ENCODE measurements at regions not wholly inside any gene's neighbourhood (a gene's known extent, or its start where the extent isn't known, plus 50 kb on each side); places are given as distances from the start of the nearest gene placed in this dataset.

- DNase-seq (ENCODE audit: extremely low spot score) = no peak
- ChIA-PET CTCF (no interaction called here), POLR2A (no interaction called here)
- TF ChIP-seq HDGF (IDR thresholded peaks at IDR 0.05; ENCODE audit: borderline replicate concordance) = no peak
- TF ChIP-seq FOXA1 (IDR thresholded peaks at IDR 0.05) = no peak
- no peak for TF ChIP-seq CTBP1 (IDR thresholded peaks at IDR 0.05; ENCODE audit: borderline replicate concordance)
- no peak for TF ChIP-seq PKNOX1 (IDR thresholded peaks at IDR 0.05)
- no peak for TF ChIP-seq ELF4 (IDR thresholded peaks at IDR 0.05)
- no peak for TF ChIP-seq ARNT (IDR thresholded peaks at IDR 0.05)
These were observed 388.3 kb downstream of the NR4A2 start for GRCh38 chr2:155944218-155944617.

- ChIA-PET POLR2A (no interaction called here), CTCF (no interaction called here)
- no peak for TF ChIP-seq HDGF (IDR thresholded peaks at IDR 0.05; ENCODE audit: borderline replicate concordance)
- TF ChIP-seq ZNF384 (IDR thresholded peaks at IDR 0.05) = no peak
- no peak for TF ChIP-seq SUZ12 (IDR thresholded peaks at IDR 0.05)
- TF ChIP-seq FOXA1 (IDR thresholded peaks at IDR 0.05) = no peak
- TF ChIP-seq NFRKB (IDR thresholded peaks at IDR 0.05) = no peak
- no peak for TF ChIP-seq FOXK2 (IDR thresholded peaks at IDR 0.05)
- no peak for TF ChIP-seq ELF4 (IDR thresholded peaks at IDR 0.05)
- no peak for TF ChIP-seq PKNOX1 (IDR thresholded peaks at IDR 0.05)
- TF ChIP-seq BHLHE40 (IDR thresholded peaks at IDR 0.05; ENCODE audit: borderline replicate concordance) = no peak
- no peak for TF ChIP-seq L3MBTL2 (conservative IDR thresholded peaks at IDR 0.05)
- TF ChIP-seq ARNT (IDR thresholded peaks at IDR 0.05) = no peak
- TF ChIP-seq LEF1 (IDR thresholded peaks at IDR 0.05; ENCODE audit: borderline replicate concordance) = no peak
- no peak for TF ChIP-seq FOXM1 (IDR thresholded peaks at IDR 0.05; ENCODE audit: borderline replicate concordance)
- no peak for TF ChIP-seq SP1 (IDR thresholded peaks at IDR 0.05)
- TF ChIP-seq CTBP1 (IDR thresholded peaks at IDR 0.05; ENCODE audit: borderline replicate concordance) = no peak
- no peak for DNase-seq (ENCODE audit: extremely low spot score)
These were observed 402.2 kb downstream of the NR4A2 start for GRCh38 chr2:155930312-155930711.

GRCh38 chr2:155917380-155917779 lies 415.1 kb downstream of the NR4A2 start:
- no peak for DNase-seq (ENCODE audit: extremely low spot score)
- ChIA-PET POLR2A (no interaction called here), CTCF (no interaction called here)
- TF ChIP-seq SP1 (IDR thresholded peaks at IDR 0.05) = no peak
- no peak for TF ChIP-seq ELF4 (IDR thresholded peaks at IDR 0.05)
- no peak for TF ChIP-seq NFRKB (IDR thresholded peaks at IDR 0.05)
- no peak for TF ChIP-seq ARNT (IDR thresholded peaks at IDR 0.05)
- no peak for TF ChIP-seq FOXM1 (IDR thresholded peaks at IDR 0.05; ENCODE audit: borderline replicate concordance)
- no peak for TF ChIP-seq HDGF (IDR thresholded peaks at IDR 0.05; ENCODE audit: borderline replicate concordance)
- no peak for TF ChIP-seq FOXA1 (IDR thresholded peaks at IDR 0.05)
- TF ChIP-seq PKNOX1 (IDR thresholded peaks at IDR 0.05) = no peak
- TF ChIP-seq TARDBP (IDR thresholded peaks at IDR 0.05) = no peak
- TF ChIP-seq BHLHE40 (IDR thresholded peaks at IDR 0.05; ENCODE audit: borderline replicate concordance) = no peak

GRCh38 chr2:155913356-155913755 lies 419.2 kb downstream of the NR4A2 start:
- no peak for DNase-seq (ENCODE audit: extremely low spot score)
- ChIA-PET POLR2A (no interaction called here), CTCF (interaction anchor here (1.2 kb wide), 1 partner anchor 28 kb away, joined by 3 read pairs; no protein-coding TSS in a partner anchor)
- no peak for TF ChIP-seq ARNT (IDR thresholded peaks at IDR 0.05)
- no peak for TF ChIP-seq LEF1 (IDR thresholded peaks at IDR 0.05; ENCODE audit: borderline replicate concordance)

GRCh38 chr2:155908567-155908966 lies 424.0 kb downstream of the NR4A2 start:
- TF ChIP-seq HDGF (IDR thresholded peaks at IDR 0.05; ENCODE audit: borderline replicate concordance) = no peak
- TF ChIP-seq NFRKB (IDR thresholded peaks at IDR 0.05) = no peak
- no peak for TF ChIP-seq SUZ12 (IDR thresholded peaks at IDR 0.05)
- ChIA-PET POLR2A (no interaction called here), CTCF (no interaction called here)
- DNase-seq (ENCODE audit: extremely low spot score) = no peak

GRCh38 chr2:155907211-155907610 lies 425.3 kb downstream of the NR4A2 start:
- ChIA-PET POLR2A (no interaction called here), CTCF (no interaction called here)
- TF ChIP-seq TARDBP (IDR thresholded peaks at IDR 0.05) (no peak), ARNT (IDR thresholded peaks at IDR 0.05) (no peak), BHLHE40 (IDR thresholded peaks at IDR 0.05; ENCODE audit: borderline replicate concordance) (no peak), LEF1 (IDR thresholded peaks at IDR 0.05; ENCODE audit: borderline replicate concordance) (no peak), FOXA1 (IDR thresholded peaks at IDR 0.05) (no peak), ZNF384 (IDR thresholded peaks at IDR 0.05) (no peak), HDGF (IDR thresholded peaks at IDR 0.05; ENCODE audit: borderline replicate concordance) (no peak), CTBP1 (IDR thresholded peaks at IDR 0.05; ENCODE audit: borderline replicate concordance) (no peak)
- DNase-seq (ENCODE audit: extremely low spot score) = no peak

- ChIA-PET POLR2A (no interaction called here), CTCF (no interaction called here)
- no peak for DNase-seq (ENCODE audit: extremely low spot score)
- TF ChIP-seq ARNT (IDR thresholded peaks at IDR 0.05) (no peak), LEF1 (IDR thresholded peaks at IDR 0.05; ENCODE audit: borderline replicate concordance) (no peak), TARDBP (IDR thresholded peaks at IDR 0.05) (no peak), FOXK2 (IDR thresholded peaks at IDR 0.05) (no peak), ELF4 (IDR thresholded peaks at IDR 0.05) (no peak), FOXM1 (IDR thresholded peaks at IDR 0.05; ENCODE audit: borderline replicate concordance) (no peak)
These were observed 426.9 kb downstream of the NR4A2 start for GRCh38 chr2:155905657-155906056.
